OCI-LY1 (cell line): ENCODE measurements at regions not wholly inside any gene's neighbourhood (a gene's known extent, or its start where the extent isn't known, plus 50 kb on each side); places are given as distances from the start of the nearest gene placed in this dataset.
"Not testable (repeated sequence)": the region's sequence is repeated elsewhere in the genome, so short reads cannot be mapped to it uniquely, and the experiment has no call there.

Experiments
- H2AFZ ChIP-seq: fragments of 200-600 bp; sonication (generic), shearing (Covaris generic); 2 replicates; pipeline ENCODE4 v1.6.0; 2014; ENCODE audit warnings: antibody characterized with exemption, mild to moderate bottlenecking, low read length
- H3F3A ChIP-seq: fragments of 200-600 bp; sonication (generic), shearing (Covaris generic); 2 replicates; pipeline ENCODE4 v1.6.0; 2014; ENCODE audit warnings: mild to moderate bottlenecking, antibody characterized with exemption, low read length, moderate library complexity; ENCODE audit not compliant: insufficient read depth
- H3K27ac ChIP-seq: fragments of 200-600 bp; sonication (generic); 2 replicates; pipeline ENCODE4 v1.5.1; 2014; ENCODE audit warnings: low read length, mixed run types, mild to moderate bottlenecking, low read depth; ENCODE audit not compliant: poor library complexity, severe bottlenecking
- H3K27me3 ChIP-seq: fragments of 200-600 bp; sonication (generic); 2 replicates; pipeline ENCODE4 v1.6.0; 2014; ENCODE audit warnings: antibody characterized with exemption, mild to moderate bottlenecking, low read length, moderate library complexity; ENCODE audit not compliant: insufficient read depth
- H3K36me3 ChIP-seq: fragments of 200-600 bp; sonication (generic); 2 replicates; pipeline ENCODE4 v1.6.1; 2014; ENCODE audit warnings: mild to moderate bottlenecking, antibody characterized with exemption, low read length, moderate library complexity, mixed read lengths; ENCODE audit not compliant: insufficient read depth
- H3K4me1 ChIP-seq: fragments of 200-600 bp; sonication (generic); 2 replicates; pipeline ENCODE4 v1.5.1; 2014; ENCODE audit warnings: mild to moderate bottlenecking, low read length, moderate library complexity; ENCODE audit not compliant: insufficient read depth, severe bottlenecking
- H3K4me2 ChIP-seq: fragments of 200-600 bp; sonication (generic), shearing (Covaris generic); 2 replicates; pipeline ENCODE4 v1.6.1; 2014; ENCODE audit warnings: low read length
- H3K4me3 ChIP-seq: fragments of 200-600 bp; sonication (generic); 2 replicates; pipeline ENCODE4 v1.5.1; 2014; ENCODE audit warnings: low read length, low read depth, mild to moderate bottlenecking, mixed read lengths; ENCODE audit not compliant: poor library complexity, severe bottlenecking
- H3K79me2 ChIP-seq: fragments of 200-600 bp; shearing (Covaris generic); 2 replicates; pipeline ENCODE4 v1.6.1; 2016; ENCODE audit warnings: mixed run types, low read length, mixed read lengths; ENCODE audit not compliant: insufficient read depth
- H3K9ac ChIP-seq: fragments of 200-600 bp; sonication (generic), shearing (Covaris generic); 2 replicates; pipeline ENCODE4 v1.6.1; 2014; ENCODE audit warnings: mild to moderate bottlenecking, low read length, mixed read lengths
- H3K9me2 ChIP-seq: fragments of 200-600 bp; sonication (generic), shearing (Covaris generic); 2 replicates; pipeline ENCODE4 v1.6.1; 2014; ENCODE audit warnings: low read depth, mild to moderate bottlenecking, low read length, mixed read lengths
- H3K9me3 ChIP-seq: fragments of 200-600 bp; shearing (Covaris generic); 2 replicates; pipeline ENCODE4 v1.6.1; 2014; ENCODE audit warnings: low read length, mixed read lengths
- H4K20me1 ChIP-seq: fragments of 200-600 bp; sonication (generic), shearing (Covaris generic); 2 replicates; pipeline ENCODE4 v1.6.0; 2016; ENCODE audit warnings: mild to moderate bottlenecking, low read length; ENCODE audit not compliant: insufficient read depth
- CTCF ChIP-seq: fragments of 200-600 bp; sonication (generic), shearing (Covaris generic); IDR thresholded peaks from 2 replicates; pipeline ENCODE4 v1.5.1; 2017; ENCODE audit warnings: mild to moderate bottlenecking, antibody characterized with exemption, low read length, moderate library complexity, mixed read lengths
- EZH2 ChIP-seq: fragments of 200-600 bp; sonication (generic), shearing (Covaris generic); IDR thresholded peaks from 2 replicates; pipeline ENCODE4 v1.8.0; 2017; ENCODE audit warnings: borderline replicate concordance, mixed run types, mild to moderate bottlenecking, antibody characterized with exemption, low read length, moderate library complexity, mixed read lengths

DNA sequence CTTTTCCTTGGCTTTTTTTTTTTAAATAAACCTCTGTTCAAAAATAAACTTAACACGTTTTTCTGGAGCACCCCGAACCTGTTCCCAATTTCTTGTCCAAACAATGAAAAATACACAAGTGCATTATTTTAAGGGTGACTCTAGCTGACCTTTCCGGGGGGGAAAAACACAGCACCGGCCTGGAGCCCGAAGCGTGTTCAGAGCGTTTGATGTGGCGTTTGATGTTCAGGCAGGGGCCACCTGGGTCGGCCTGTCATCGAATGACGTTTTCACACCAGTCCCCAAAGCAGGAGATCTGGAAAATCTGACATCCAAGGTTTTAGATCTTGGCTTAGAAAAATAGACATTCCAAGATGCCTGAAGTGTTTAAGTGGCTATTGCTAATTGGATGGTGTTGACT lies 282.1 kb downstream of the SHOX start:
- Histone ChIP-seq H3K4me3 (no peak overlapping the region), H3K4me2 (no peak overlapping the region), H2AFZ (no peak overlapping the region), H3K27me3 (no peaks in the 10 kb centered on the region), H3K9me3 (no peaks in the 10 kb centered on the region), H4K20me1 (no peaks in the 10 kb centered on the region), H3K36me3 (no peaks in the 10 kb centered on the region), H3F3A (no peaks in the 10 kb centered on the region), H3K9ac (no peak overlapping the region), H3K9me2 (no peaks in the 10 kb centered on the region), H3K27ac (no peak overlapping the region), H3K79me2 (no peaks in the 10 kb centered on the region), H3K4me1 (no peaks in the 10 kb centered on the region)
- no peak for TF ChIP-seq CTCF
- TF ChIP-seq EZH2: no peak

- H3K36me3 ChIP-seq, H3K9me3 ChIP-seq, H3K4me1 ChIP-seq, H3K27me3 ChIP-seq, H4K20me1 ChIP-seq, H3K4me2 ChIP-seq, H3K79me2 ChIP-seq, H3K9me2 ChIP-seq, H3F3A ChIP-seq, H2AFZ ChIP-seq, H3K27ac ChIP-seq, H3K9ac ChIP-seq, H3K4me3 ChIP-seq: not testable (repeated sequence)
Measured at GRCh38 chrX:909068-909467, 278.5 kb downstream of the SHOX start.

DNA sequence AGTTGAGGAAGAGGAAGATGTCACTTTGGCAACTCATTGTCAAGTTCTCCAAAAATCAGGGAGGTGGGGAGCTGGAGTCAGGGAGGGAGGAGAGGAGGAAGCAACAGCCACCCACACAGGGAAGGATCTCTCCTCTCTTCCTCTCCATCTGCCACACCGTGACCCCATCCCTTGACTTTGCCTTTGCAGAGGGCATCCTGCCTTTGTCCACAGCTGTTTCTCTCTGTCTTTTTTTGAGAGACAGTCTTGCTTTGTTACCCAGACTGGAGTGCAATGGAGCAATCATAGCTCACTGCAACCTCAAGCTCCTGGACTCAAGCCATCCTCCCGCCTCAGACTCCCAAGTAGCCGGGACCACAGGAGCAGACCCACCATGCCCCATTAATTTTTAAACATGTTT lies 276.0 kb downstream of the SHOX start:
- no peak overlapping the region for H3K4me2 ChIP-seq
- H3K9me2 ChIP-seq: no peaks in the 10 kb centered on the region
- no peaks in the 10 kb centered on the region for H3K4me1 ChIP-seq
- H3K9ac ChIP-seq: no peak overlapping the region
- H3K4me3 ChIP-seq: no peak overlapping the region
- H3K79me2 ChIP-seq: no peaks in the 10 kb centered on the region
- no peaks in the 10 kb centered on the region for H3K9me3 ChIP-seq
- no peaks in the 10 kb centered on the region for H3K27me3 ChIP-seq
- no peak overlapping the region for H3K27ac ChIP-seq
- H4K20me1 ChIP-seq: no peaks in the 10 kb centered on the region
- no peaks in the 10 kb centered on the region for H3F3A ChIP-seq
- no peak overlapping the region for H2AFZ ChIP-seq
- H3K36me3 ChIP-seq: no peaks in the 10 kb centered on the region
- no peak for TF ChIP-seq CTCF
- TF ChIP-seq EZH2: no peak

GRCh38 chrX:905848-906566 lies 275.4 kb downstream of the SHOX start:
- Histone ChIP-seq H3K36me3 (no peaks in the 10 kb centered on the region), H3K4me1 (no peaks in the 10 kb centered on the region), H3K79me2 (no peaks in the 10 kb centered on the region), H3K27me3 (no peaks in the 10 kb centered on the region), H3F3A (no peaks in the 10 kb centered on the region), H3K9me2 (no peaks in the 10 kb centered on the region), H3K27ac (no peak overlapping the region), H2AFZ (no peak overlapping the region), H3K9ac (no peak overlapping the region), H3K9me3 (no peaks in the 10 kb centered on the region), H4K20me1 (no peaks in the 10 kb centered on the region), H3K4me2 (no peak overlapping the region), H3K4me3 (no peak overlapping the region)
- no peak for TF ChIP-seq EZH2
- no peak for TF ChIP-seq CTCF
